HepG2 (cell line): ENCODE measurements at regions not wholly inside any gene's neighbourhood (a gene's known extent, or its start where the extent isn't known, plus 50 kb on each side); places are given as distances from the start of the nearest gene placed in this dataset.

ENCODE experiments used
- CREB1 ChIP-seq, 2 experiments: fragments of 450-650 bp in 1 of 2; IDR thresholded peaks; 2 replicates each; pipeline ENCODE4 v1.6.1; 2016 to 2017; ENCODE audit warnings: control low read depth in 1 of 2, mild to moderate bottlenecking in 1 of 2, missing compliant biosample characterization in 1 of 2, missing genetic modification characterization in 1 of 2
- EHMT2 ChIP-seq: fragments of 200-600 bp; sonication (generic); IDR thresholded peaks from 2 replicates; pipeline ENCODE4 v1.7.0; 2017; ENCODE audit warnings: antibody characterized with exemption, low read depth, low read length, borderline replicate concordance
- EP300 ChIP-seq, 3 experiments: sonication (generic) in 1 of 3; formaldehyde crosslinking in 1 of 3; IDR thresholded peaks; 2 replicates each; pipeline versions ENCODE4 v1.5.1 to v1.6.1; 2011 to 2020; ENCODE audit warnings: low read depth in 2 of 3, low read length in 2 of 3, borderline replicate concordance in 1 of 3, improper control_type of control experiment in 1 of 3, mild to moderate bottlenecking in 1 of 3, missing genetic modification reagents in 1 of 3, moderate library complexity in 1 of 3
- FOXA1 ChIP-seq, 2 experiments: fragments of 450-650 bp in 1 of 2; sonication (generic) in 1 of 2; formaldehyde crosslinking in 1 of 2; IDR thresholded peaks; 2 replicates each; pipeline versions ENCODE4 v1.4.0 to v1.6.1; 2016 to 2020; ENCODE audit warnings: missing genetic modification reagents in 1 of 2
- FOXA3 ChIP-seq: IDR thresholded peaks from 2 replicates; pipeline ENCODE4 v1.6.1; 2016; ENCODE audit warnings: missing genetic modification reagents, missing compliant biosample characterization
- FOXK1 ChIP-seq: sonication (generic); formaldehyde crosslinking; IDR thresholded peaks from 2 replicates; pipeline ENCODE4 v1.4.0; 2020; ENCODE audit warnings: low read depth, missing genetic modification reagents, borderline replicate concordance
- MED1 ChIP-seq: sonication (generic); formaldehyde crosslinking; IDR thresholded peaks from 2 replicates; pipeline ENCODE4 v1.4.0; 2020; ENCODE audit warnings: missing genetic modification reagents
- RXRB ChIP-seq: IDR thresholded peaks from 2 replicates; pipeline ENCODE4 v1.6.1; 2016; ENCODE audit warnings: borderline replicate concordance, missing genetic modification reagents, missing compliant biosample characterization
- SP5 ChIP-seq: IDR thresholded peaks from 2 replicates; pipeline ENCODE4 v1.6.1; 2016; ENCODE audit warnings: low read depth, borderline replicate concordance
- ZBTB20 ChIP-seq: sonication (generic); formaldehyde crosslinking; IDR thresholded peaks from 2 replicates; pipeline ENCODE4 v1.8.1; 2023; ENCODE audit warnings: missing genetic modification reagents, low read depth, mild to moderate bottlenecking, borderline replicate concordance
- ZNF121 ChIP-seq: sonication (generic); formaldehyde crosslinking; IDR thresholded peaks from 2 replicates; pipeline ENCODE4 v1.5.0; 2020; ENCODE audit warnings: mild to moderate bottlenecking, missing genetic modification reagents
- ZNF331 ChIP-seq: sonication (generic); formaldehyde crosslinking; IDR thresholded peaks from 2 replicates; pipeline ENCODE4 v1.4.0; 2020; ENCODE audit warnings: missing genetic modification reagents
- ZNF431 ChIP-seq: sonication (generic); formaldehyde crosslinking; IDR thresholded peaks from 2 replicates; pipeline ENCODE4 v1.9.0; 2022; ENCODE audit warnings: missing genetic modification reagents, low read depth, mild to moderate bottlenecking, borderline replicate concordance
- ZNF549 ChIP-seq: sonication (generic); formaldehyde crosslinking; IDR thresholded peaks from 2 replicates; pipeline ENCODE4 v1.5.0; 2020; ENCODE audit warnings: missing genetic modification reagents
- ZNF629 ChIP-seq: sonication (generic); formaldehyde crosslinking; conservative IDR thresholded peaks from 2 replicates; pipeline ENCODE4 v1.5.0; 2020; ENCODE audit warnings: missing genetic modification reagents
- ZSCAN9 ChIP-seq: IDR thresholded peaks from 2 replicates; pipeline ENCODE4 v1.6.1; 2016; ENCODE audit warnings: borderline replicate concordance
- TF ChIP-seq, protein P1 (sequence below): sonication (generic); formaldehyde crosslinking; IDR thresholded peaks from 2 replicates; pipeline ENCODE4 v1.4.0; 2020; ENCODE audit warnings: missing genetic modification reagents, borderline replicate concordance
- TF ChIP-seq, protein P2 (sequence below): IDR thresholded peaks from 2 replicates; pipeline ENCODE4 v1.6.1; 2012; ENCODE audit warnings: inconsistent platforms
- TF ChIP-seq, protein P3 (sequence below): sonication (generic); formaldehyde crosslinking; IDR thresholded peaks from 2 replicates; pipeline ENCODE4 v1.5.1; 2020; ENCODE audit warnings: missing genetic modification reagents, mild to moderate bottlenecking, borderline replicate concordance
- TF ChIP-seq, protein P4 (sequence below): sonication (generic); formaldehyde crosslinking; IDR thresholded peaks from 2 replicates; pipeline ENCODE4 v1.4.0; 2020; ENCODE audit warnings: missing genetic modification reagents
- TF ChIP-seq, protein P5 (sequence below): sonication (generic); formaldehyde crosslinking; IDR thresholded peaks from 2 replicates; pipeline ENCODE4 v1.4.0; 2020; ENCODE audit warnings: missing genetic modification reagents

DNA sequence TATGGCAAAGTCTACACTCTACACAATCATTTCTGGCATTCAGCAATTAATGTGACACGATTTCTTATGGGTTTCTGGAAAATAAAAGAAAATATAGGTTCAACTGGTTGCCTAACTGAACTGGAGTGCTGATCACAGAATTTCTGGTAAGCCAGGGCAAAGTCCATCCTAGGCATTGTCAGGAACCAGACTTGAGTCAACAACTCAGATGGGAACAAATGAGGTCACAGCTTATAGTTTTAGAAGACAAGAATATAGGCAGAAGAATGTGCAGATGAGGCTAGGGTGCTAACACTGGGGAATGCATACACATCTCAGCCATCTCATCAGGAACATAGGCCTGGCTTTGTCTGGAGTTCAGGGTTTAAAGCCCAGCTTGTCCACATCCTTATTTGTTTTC lies 317.2 kb upstream of the ID2 start (continued):
- TF ChIP-seq ZBTB20 (CRISPR knock-in tag) (peak; percentile 70; the same call in 1 of the 2 replicates), ZNF121 (CRISPR knock-in tag) (no peak), RXRB (CRISPR knock-in tag) (peak; percentile 92), ZNF629 (CRISPR knock-in tag) (peak; percentile 65), ZNF431 (CRISPR knock-in tag) (no peak), EHMT2 (peak; percentile 79; the same call in 1 of the 2 replicates), ZSCAN9 (peak; percentile 66; the same call in 1 of the 2 replicates), ZNF331 (peak; percentile 60; the same call in 1 of the 2 replicates), FOXA1 (IDR thresholded peaks at IDR 0.05) (no peak), FOXA1 (CRISPR knock-in tag; IDR thresholded peaks at IDR 0.05) (peak; percentile 88), CREB1 (IDR thresholded peaks at IDR 0.05) (0 out of 2 replicates have a peak, but pooled peaks have one; percentile 9), CREB1 (CRISPR knock-in tag; IDR thresholded peaks at IDR 0.05) (peak; percentile 54), EP300 (IDR thresholded peaks at IDR 0.05; ENCODE audit: low read depth in 2 of 2, low read length in 2 of 2) (peak in 1 of 2 experiments; percentile 76; a peak in 2 of 4 replicates), EP300 (CRISPR knock-in tag; IDR thresholded peaks at IDR 0.05; ENCODE audit: borderline replicate concordance) (no peak), FOXK1 (0 out of 2 replicates have a peak, but pooled peaks have one; percentile 8), ZNF549 (CRISPR knock-in tag) (peak; percentile 87; the same call in 1 of the 2 replicates), SP5 (no peak), FOXA3 (peak; percentile 87), MED1 (CRISPR knock-in tag) (0 out of 2 replicates have a peak, but pooled peaks have one; percentile 29)
- TF ChIP-seq, protein P1, sequence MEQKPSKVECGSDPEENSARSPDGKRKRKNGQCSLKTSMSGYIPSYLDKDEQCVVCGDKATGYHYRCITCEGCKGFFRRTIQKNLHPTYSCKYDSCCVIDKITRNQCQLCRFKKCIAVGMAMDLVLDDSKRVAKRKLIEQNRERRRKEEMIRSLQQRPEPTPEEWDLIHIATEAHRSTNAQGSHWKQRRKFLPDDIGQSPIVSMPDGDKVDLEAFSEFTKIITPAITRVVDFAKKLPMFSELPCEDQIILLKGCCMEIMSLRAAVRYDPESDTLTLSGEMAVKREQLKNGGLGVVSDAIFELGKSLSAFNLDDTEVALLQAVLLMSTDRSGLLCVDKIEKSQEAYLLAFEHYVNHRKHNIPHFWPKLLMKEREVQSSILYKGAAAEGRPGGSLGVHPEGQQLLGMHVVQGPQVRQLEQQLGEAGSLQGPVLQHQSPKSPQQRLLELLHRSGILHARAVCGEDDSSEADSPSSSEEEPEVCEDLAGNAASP (CRISPR knock-in tag): peak; percentile 96
- TF ChIP-seq, protein P2, sequence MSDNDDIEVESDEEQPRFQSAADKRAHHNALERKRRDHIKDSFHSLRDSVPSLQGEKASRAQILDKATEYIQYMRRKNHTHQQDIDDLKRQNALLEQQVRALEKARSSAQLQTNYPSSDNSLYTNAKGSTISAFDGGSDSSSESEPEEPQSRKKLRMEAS: 0 out of 2 replicates have a peak, but pooled peaks have one; percentile 22
- TF ChIP-seq, protein P3, sequence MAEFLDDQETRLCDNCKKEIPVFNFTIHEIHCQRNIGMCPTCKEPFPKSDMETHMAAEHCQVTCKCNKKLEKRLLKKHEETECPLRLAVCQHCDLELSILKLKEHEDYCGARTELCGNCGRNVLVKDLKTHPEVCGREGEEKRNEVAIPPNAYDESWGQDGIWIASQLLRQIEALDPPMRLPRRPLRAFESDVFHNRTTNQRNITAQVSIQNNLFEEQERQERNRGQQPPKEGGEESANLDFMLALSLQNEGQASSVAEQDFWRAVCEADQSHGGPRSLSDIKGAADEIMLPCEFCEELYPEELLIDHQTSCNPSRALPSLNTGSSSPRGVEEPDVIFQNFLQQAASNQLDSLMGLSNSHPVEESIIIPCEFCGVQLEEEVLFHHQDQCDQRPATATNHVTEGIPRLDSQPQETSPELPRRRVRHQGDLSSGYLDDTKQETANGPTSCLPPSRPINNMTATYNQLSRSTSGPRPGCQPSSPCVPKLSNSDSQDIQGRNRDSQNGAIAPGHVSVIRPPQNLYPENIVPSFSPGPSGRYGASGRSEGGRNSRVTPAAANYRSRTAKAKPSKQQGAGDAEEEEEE: no peak
- TF ChIP-seq, protein P4, sequence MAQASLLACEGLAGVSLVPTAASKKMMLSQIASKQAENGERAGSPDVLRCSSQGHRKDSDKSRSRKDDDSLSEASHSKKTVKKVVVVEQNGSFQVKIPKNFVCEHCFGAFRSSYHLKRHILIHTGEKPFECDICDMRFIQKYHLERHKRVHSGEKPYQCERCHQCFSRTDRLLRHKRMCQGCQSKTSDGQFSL (CRISPR knock-in tag): no peak
- TF ChIP-seq, protein P5, sequence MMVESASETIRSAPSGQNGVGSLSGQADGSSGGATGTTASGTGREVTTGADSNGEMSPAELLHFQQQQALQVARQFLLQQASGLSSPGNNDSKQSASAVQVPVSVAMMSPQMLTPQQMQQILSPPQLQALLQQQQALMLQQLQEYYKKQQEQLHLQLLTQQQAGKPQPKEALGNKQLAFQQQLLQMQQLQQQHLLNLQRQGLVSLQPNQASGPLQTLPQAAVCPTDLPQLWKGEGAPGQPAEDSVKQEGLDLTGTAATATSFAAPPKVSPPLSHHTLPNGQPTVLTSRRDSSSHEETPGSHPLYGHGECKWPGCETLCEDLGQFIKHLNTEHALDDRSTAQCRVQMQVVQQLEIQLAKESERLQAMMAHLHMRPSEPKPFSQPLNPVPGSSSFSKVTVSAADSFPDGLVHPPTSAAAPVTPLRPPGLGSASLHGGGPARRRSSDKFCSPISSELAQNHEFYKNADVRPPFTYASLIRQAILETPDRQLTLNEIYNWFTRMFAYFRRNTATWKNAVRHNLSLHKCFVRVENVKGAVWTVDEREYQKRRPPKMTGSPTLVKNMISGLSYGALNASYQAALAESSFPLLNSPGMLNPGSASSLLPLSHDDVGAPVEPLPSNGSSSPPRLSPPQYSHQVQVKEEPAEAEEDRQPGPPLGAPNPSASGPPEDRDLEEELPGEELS: 0 out of 2 replicates have a peak, but pooled peaks have one; percentile 10
